Neural cell (in vitro differentiated cells): ENCODE measurements at regions not wholly inside any gene's neighbourhood (a gene's known extent, or its start where the extent isn't known, plus 50 kb on each side); places are given as distances from the start of the nearest gene placed in this dataset.

Source experiments
- CTCF ChIP-seq: fragments of 450-650 bp; IDR thresholded peaks from 2 replicates; pipeline ENCODE4 v1.5.1; 2014; ENCODE audit warnings: antibody characterized with exemption, mild to moderate bottlenecking, moderate library complexity; ENCODE audit not compliant: poor library complexity, severe bottlenecking
- EP300 ChIP-seq: fragments of 450-650 bp; conservative IDR thresholded peaks from 2 replicates; pipeline ENCODE4 v1.6.1; 2014; ENCODE audit warnings: antibody characterized with exemption, mild to moderate bottlenecking, moderate library complexity; ENCODE audit not compliant: poor library complexity, severe bottlenecking
- EZH2 ChIP-seq: fragments of 200-600, 300-800 bp; shearing (Covaris generic), sonication (generic); IDR thresholded peaks from 2 replicates; pipeline ENCODE4 v1.6.1; 2014; ENCODE audit warnings: antibody characterized with exemption, low read length, borderline replicate concordance, mild to moderate bottlenecking; ENCODE audit not compliant: insufficient read depth, poor library complexity, severe bottlenecking
- MXI1 ChIP-seq: fragments of 450-650 bp; conservative IDR thresholded peaks from 2 replicates; pipeline ENCODE4 v1.6.1; 2014; ENCODE audit warnings: antibody characterized with exemption, mild to moderate bottlenecking; ENCODE audit not compliant: poor library complexity, severe bottlenecking
- POLR2AphosphoS5 ChIP-seq: IDR thresholded peaks from 2 replicates; pipeline ENCODE4 v1.6.1; 2012
- RAD21 ChIP-seq: fragments of 450-650 bp; conservative IDR thresholded peaks from 2 replicates; pipeline ENCODE4 v1.6.1; 2014; ENCODE audit warnings: antibody characterized with exemption, mild to moderate bottlenecking, moderate library complexity
- REST ChIP-seq: IDR thresholded peaks from 2 replicates; pipeline ENCODE4 v1.6.1; 2012; ENCODE audit warnings: borderline replicate concordance
- SMC3 ChIP-seq: fragments of 450-650 bp; conservative IDR thresholded peaks from 2 replicates; pipeline ENCODE4 v1.6.1; 2014; ENCODE audit warnings: antibody characterized with exemption, mild to moderate bottlenecking, moderate library complexity; ENCODE audit not compliant: poor library complexity
- TAF1 ChIP-seq: IDR thresholded peaks from 2 replicates; pipeline ENCODE4 v1.6.1; 2012; ENCODE audit warnings: low read depth

- TF ChIP-seq CTCF = no peak
- TF ChIP-seq TAF1 = no peak
- no peak for TF ChIP-seq EZH2
- TF ChIP-seq EP300 = no peak
- no peak for TF ChIP-seq RAD21
- TF ChIP-seq SMC3 = no peak
- TF ChIP-seq POLR2AphosphoS5 = no peak
- no peak for TF ChIP-seq REST
- no peak for TF ChIP-seq MXI1
These were observed 243.3 kb upstream of the CRY1 start for GRCh38 chr12:107336695-107337094.
